Ishikawa (cell line): ENCODE measurements at regions not wholly inside any gene's neighbourhood (a gene's known extent, or its start where the extent isn't known, plus 50 kb on each side); places are given as distances from the start of the nearest gene placed in this dataset.

Source experiments
- CEBPB ChIP-seq: IDR thresholded peaks from 2 replicates; pipeline ENCODE4 v1.6.1; 2012
- CREB1 ChIP-seq: IDR thresholded peaks from 2 replicates; pipeline ENCODE4 v1.6.1; 2012; ENCODE audit warnings: low read depth
- EGR1 ChIP-seq: IDR thresholded peaks from 2 replicates; pipeline ENCODE4 v1.6.1; 2012
- EP300 ChIP-seq: IDR thresholded peaks from 2 replicates; pipeline ENCODE4 v1.6.1; 2012; ENCODE audit warnings: borderline replicate concordance
- FOXM1 ChIP-seq: IDR thresholded peaks from 2 replicates; pipeline ENCODE4 v1.6.1; 2012; ENCODE audit warnings: low read depth, borderline replicate concordance
- NFIC ChIP-seq: IDR thresholded peaks from 2 replicates; pipeline ENCODE4 v1.6.1; 2012
- RAD21 ChIP-seq: IDR thresholded peaks from 2 replicates; pipeline ENCODE4 v1.6.1; 2012; ENCODE audit warnings: low read depth
- TAF1 ChIP-seq: IDR thresholded peaks from 2 replicates; pipeline ENCODE4 v1.6.1; 2012; ENCODE audit warnings: low read depth, mild to moderate bottlenecking
- TCF12 ChIP-seq: IDR thresholded peaks from 2 replicates; pipeline ENCODE4 v1.6.1; 2012; ENCODE audit warnings: low read depth
- TEAD4 ChIP-seq: IDR thresholded peaks from 2 replicates; pipeline ENCODE4 v1.6.1; 2012
- YY1 ChIP-seq: IDR thresholded peaks from 2 replicates; pipeline ENCODE4 v1.6.1; 2012; ENCODE audit warnings: low read depth
- ZBTB7A ChIP-seq: IDR thresholded peaks from 2 replicates; pipeline ENCODE4 v1.6.1; 2012; ENCODE audit warnings: low read depth
- TF ChIP-seq, protein P1 (sequence below): IDR thresholded peaks from 2 replicates; pipeline ENCODE4 v1.6.1; 2012
- TF ChIP-seq, protein P2 (sequence below): IDR thresholded peaks from 2 replicates; pipeline ENCODE4 v1.6.1; 2012
- TF ChIP-seq, protein P3 (sequence below): IDR thresholded peaks from 2 replicates; pipeline ENCODE4 v1.6.1; 2012; ENCODE audit warnings: low read depth, mild to moderate bottlenecking

DNA sequence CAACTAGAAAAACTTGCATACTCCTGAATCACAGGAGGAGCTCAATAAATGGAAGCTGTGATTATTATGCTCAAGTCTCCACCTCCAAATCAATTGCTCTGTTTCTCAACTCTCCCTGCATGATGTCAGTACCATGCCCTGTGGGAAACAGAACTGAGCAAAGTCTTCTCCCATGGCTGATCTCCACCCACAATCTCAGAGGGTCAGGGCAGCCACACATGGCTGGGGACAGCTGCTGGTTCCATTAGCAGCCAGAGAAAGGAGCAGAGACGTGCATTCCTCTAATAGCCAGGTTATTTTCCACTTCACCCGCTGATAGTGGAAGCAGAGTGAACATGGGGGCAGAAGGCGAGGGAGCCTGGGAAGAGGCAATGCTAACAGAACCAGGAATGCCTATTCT, 85.5 kb upstream of the TMEM132E start:
- TF ChIP-seq CEBPB (no peak), NFIC (no peak), YY1 (no peak), RAD21 (no peak), TCF12 (no peak), EGR1 (no peak), ZBTB7A (no peak)

DNA sequence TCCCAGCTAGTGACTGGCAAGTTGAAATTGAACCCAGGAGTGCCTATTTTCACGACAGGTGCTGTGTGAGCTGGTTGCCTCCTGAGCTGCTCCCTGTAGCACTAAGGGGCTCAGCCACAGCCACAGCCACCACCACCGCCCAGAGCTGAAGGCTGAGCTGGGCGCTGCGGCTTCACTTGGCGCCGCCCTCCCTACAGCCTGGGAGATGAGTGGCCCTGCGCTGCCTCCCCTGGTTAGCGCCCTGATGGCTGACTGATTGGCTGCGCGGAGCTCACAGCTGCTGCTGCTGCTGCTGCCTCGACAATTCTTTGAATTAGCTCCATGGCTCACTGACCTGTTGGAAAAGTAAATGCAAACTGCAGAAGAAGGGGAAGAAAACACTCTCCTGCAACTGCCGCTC, 91.8 kb upstream of the TMEM132E start:
- TF ChIP-seq, protein P1, sequence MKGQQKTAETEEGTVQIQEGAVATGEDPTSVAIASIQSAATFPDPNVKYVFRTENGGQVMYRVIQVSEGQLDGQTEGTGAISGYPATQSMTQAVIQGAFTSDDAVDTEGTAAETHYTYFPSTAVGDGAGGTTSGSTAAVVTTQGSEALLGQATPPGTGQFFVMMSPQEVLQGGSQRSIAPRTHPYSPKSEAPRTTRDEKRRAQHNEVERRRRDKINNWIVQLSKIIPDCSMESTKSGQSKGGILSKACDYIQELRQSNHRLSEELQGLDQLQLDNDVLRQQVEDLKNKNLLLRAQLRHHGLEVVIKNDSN = no peak
- no peak for TF ChIP-seq EP300
- TF ChIP-seq CEBPB = no peak
- TF ChIP-seq FOXM1 = no peak
- TF ChIP-seq EGR1 = no peak
- TF ChIP-seq TCF12 = no peak
- TF ChIP-seq TEAD4 = no peak
- TF ChIP-seq NFIC = no peak

DNA sequence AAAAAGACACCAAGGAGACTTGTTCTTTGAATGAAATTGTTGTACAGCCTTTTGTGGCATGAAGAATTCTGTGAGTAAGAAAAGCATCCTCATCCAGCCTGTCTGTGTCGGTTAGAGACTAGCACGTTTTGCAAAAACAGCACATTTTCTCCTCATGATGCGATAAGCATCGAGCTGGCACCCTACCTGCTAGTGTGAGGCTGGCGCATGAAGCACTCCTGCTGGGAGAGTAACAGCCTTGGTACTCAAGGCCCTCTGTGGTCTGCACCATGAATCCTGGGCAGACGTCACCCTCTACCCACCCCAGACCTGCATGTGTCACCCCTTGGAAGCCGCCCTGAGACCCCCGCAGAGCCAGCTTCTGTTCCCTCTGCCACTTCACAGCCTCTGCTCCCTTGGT, 92.6 kb upstream of the TMEM132E start:
- TF ChIP-seq TCF12 (no peak), YY1 (no peak), EP300 (no peak), TAF1 (no peak), NFIC (no peak)
- TF ChIP-seq, protein P1 = no peak
- TF ChIP-seq, protein P2, sequence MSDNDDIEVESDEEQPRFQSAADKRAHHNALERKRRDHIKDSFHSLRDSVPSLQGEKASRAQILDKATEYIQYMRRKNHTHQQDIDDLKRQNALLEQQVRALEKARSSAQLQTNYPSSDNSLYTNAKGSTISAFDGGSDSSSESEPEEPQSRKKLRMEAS = no peak

DNA sequence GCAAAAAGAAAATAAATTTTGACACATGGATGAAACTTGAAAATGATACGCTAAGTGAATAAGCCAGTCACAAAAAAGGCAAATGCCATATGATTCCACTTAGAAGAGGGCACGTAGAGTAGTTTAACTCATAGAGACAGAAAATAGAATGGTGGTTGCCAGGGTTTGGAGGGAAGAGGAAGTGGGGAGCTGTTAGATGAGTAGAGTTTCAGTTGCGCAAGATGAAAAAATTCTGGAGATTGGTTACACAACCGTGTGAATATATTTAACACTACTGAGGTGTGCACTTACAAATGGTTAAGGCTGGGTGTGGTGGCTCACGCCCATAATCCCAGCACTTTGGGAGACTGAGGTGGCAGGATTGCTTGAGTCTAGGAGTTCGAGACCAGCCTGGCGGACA, 93.4 kb upstream of the TMEM132E start:
- TF ChIP-seq, protein P3, sequence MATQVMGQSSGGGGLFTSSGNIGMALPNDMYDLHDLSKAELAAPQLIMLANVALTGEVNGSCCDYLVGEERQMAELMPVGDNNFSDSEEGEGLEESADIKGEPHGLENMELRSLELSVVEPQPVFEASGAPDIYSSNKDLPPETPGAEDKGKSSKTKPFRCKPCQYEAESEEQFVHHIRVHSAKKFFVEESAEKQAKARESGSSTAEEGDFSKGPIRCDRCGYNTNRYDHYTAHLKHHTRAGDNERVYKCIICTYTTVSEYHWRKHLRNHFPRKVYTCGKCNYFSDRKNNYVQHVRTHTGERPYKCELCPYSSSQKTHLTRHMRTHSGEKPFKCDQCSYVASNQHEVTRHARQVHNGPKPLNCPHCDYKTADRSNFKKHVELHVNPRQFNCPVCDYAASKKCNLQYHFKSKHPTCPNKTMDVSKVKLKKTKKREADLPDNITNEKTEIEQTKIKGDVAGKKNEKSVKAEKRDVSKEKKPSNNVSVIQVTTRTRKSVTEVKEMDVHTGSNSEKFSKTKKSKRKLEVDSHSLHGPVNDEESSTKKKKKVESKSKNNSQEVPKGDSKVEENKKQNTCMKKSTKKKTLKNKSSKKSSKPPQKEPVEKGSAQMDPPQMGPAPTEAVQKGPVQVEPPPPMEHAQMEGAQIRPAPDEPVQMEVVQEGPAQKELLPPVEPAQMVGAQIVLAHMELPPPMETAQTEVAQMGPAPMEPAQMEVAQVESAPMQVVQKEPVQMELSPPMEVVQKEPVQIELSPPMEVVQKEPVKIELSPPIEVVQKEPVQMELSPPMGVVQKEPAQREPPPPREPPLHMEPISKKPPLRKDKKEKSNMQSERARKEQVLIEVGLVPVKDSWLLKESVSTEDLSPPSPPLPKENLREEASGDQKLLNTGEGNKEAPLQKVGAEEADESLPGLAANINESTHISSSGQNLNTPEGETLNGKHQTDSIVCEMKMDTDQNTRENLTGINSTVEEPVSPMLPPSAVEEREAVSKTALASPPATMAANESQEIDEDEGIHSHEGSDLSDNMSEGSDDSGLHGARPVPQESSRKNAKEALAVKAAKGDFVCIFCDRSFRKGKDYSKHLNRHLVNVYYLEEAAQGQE = no peak
- TF ChIP-seq EP300 (no peak), EGR1 (no peak), RAD21 (no peak), TAF1 (no peak)

DNA sequence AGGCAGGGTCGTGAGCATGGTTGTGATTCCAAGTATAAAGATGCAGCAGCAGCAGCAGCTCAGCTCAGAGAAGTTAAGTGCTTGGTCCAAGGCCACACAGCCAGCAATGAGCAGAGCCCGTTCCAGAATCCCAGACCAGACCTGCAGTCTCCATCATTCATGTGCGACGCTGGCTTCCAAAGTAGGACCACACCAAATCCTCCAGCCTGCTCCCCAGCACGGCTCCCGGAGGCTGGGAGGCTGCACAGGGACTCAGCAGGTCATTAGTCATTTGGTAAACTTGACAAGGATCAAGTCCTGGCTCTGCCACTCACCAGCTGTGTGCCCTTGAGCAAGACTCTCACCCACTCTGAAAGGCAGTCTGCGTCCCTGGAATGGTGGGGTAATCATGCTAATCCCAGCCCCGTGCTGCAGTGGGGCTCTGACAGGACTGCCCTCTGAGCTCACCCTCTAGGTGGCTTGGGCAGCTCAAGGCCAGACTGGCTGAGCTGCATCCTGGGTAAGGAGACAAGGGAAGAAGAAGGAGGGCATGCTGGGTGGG, 95.1 kb upstream of the TMEM132E start:
- TF ChIP-seq TAF1 = no peak
- TF ChIP-seq CEBPB = no peak
- TF ChIP-seq FOXM1 = no peak

DNA sequence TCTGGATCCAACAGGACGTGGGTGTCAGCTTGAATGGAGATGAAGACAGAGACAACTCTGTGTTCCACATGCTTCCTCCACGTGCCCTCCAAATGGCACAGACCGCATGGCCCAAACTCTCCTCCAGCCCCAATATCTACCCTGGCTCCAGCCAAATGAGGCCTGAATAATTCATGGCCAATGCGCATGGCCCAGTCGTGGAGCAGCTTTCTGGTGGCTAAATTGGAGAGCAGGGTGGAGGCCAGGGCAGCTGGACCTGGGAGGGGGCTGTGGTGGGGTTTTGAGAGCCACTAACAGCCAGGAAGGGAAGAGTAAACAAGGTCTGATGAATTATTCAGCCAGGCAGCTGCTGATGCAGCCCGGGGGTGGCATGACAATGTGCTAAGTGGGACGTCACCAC, 96.7 kb upstream of the TMEM132E start:
- TF ChIP-seq, protein P1 = no peak
- TF ChIP-seq, protein P2 = no peak
- TF ChIP-seq TCF12 = no peak
- TF ChIP-seq CREB1 = no peak
- no peak for TF ChIP-seq RAD21
- no peak for TF ChIP-seq TAF1
- TF ChIP-seq, protein P3 = no peak
- no peak for TF ChIP-seq TEAD4
- no peak for TF ChIP-seq YY1
- no peak for TF ChIP-seq CEBPB
- no peak for TF ChIP-seq ZBTB7A
- no peak for TF ChIP-seq FOXM1
- no peak for TF ChIP-seq NFIC
